Prostate gland (tissue), 2 donors: ENCODE measurements at regions not wholly inside any gene's neighbourhood (a gene's known extent, or its start where the extent isn't known, plus 50 kb on each side); places are given as distances from the start of the nearest gene placed in this dataset.

Experiments used
- DNase-seq: peaks from one replicate; pipeline ENCODE4 v3.0.0-alpha.2; 2019; ENCODE audit warnings: low spot score
- H3K27ac ChIP-seq, 2 donors: fragments of 200-600 bp; sonication (generic); 2 replicates each; pipeline ENCODE4 v1.5.1; 2017 to 2019
- H3K27me3 ChIP-seq: fragments of 200-600 bp; sonication (generic); replicated peaks from 2 replicates; pipeline ENCODE4 v1.5.1; 2019; ENCODE audit not compliant: insufficient read depth
- H3K36me3 ChIP-seq, 2 donors: fragments of 200-600 bp; sonication (generic); 1 replicate in 1 of 2; 2 replicates in 1 of 2; pipeline versions ENCODE4 v1.5.1 to v1.8.1; 2017 to 2019
- H3K4me1 ChIP-seq: fragments of 200-600 bp; sonication (generic); replicated peaks from 2 replicates; pipeline ENCODE4 v1.5.1; 2019
- H3K4me3 ChIP-seq, 2 donors: fragments of 200-600 bp; sonication (generic); 2 replicates each; pipeline ENCODE4 v1.5.1; 2017 to 2019
- H3K9me3 ChIP-seq: fragments of 200-600 bp; sonication (generic); 2 replicates; pipeline ENCODE4 v1.5.1; 2017
- CTCF ChIP-seq, 4 experiments: fragments of 200-600 bp in 2 of 4; fragments of 450-650 bp in 2 of 4; sonication (generic) in 2 of 4; IDR thresholded peaks; 1 replicate in 3 of 4; 2 replicates in 1 of 4; pipeline ENCODE4 v1.5.1; 2016 to 2019; ENCODE audit warnings: antibody characterized with exemption in 4 of 4, mild to moderate bottlenecking in 2 of 4, moderate library complexity in 2 of 4
- POLR2A ChIP-seq: fragments of 450-650 bp; IDR thresholded peaks from one replicate; pipeline ENCODE4 v1.6.1; 2016; ENCODE audit warnings: antibody characterized with exemption, mild to moderate bottlenecking
- POLR2AphosphoS5 ChIP-seq: sonication (generic); formaldehyde crosslinking; IDR thresholded peaks from one replicate; pipeline ENCODE4 v1.6.1; 2017; ENCODE audit warnings: antibody characterized with exemption
- WGBS: methylation state at CpG from one replicate; pipeline ENCODE4 v1.1.5; 2018; 5-methylcytosine and 5-hydroxymethylcytosine counted together
- intact Hi-C: fragments of 100-400 bp; cut with DNase I; formaldehyde crosslinking; loops from one replicate; pipeline ENCODE4 v1.14.2; 2022

GRCh38 chr6:102749210-102749971, 1355.9 kb downstream of the GRIK2 start:
- Histone ChIP-seq H3K4me3 (no peak overlapping the region), H3K4me1 (no peaks in the 10 kb centered on the region), H3K9me3 (no peaks in the 10 kb centered on the region), H3K27ac (no peak overlapping the region), H3K27me3 (no peaks in the 10 kb centered on the region), H3K36me3 (no peaks in the 10 kb centered on the region)
- intact Hi-C loops: no loop called here
- WGBS: 85% methylated on average over 2 of the region's 2 CpGs
- no peak for DNase-seq
- TF ChIP-seq CTCF (IDR thresholded peaks at IDR 0.05) (no peak), POLR2A (no peak), POLR2AphosphoS5 (no peak)

- DNase-seq: no peak
- H3K27ac ChIP-seq: no peak overlapping the region
- H3K27me3 ChIP-seq: no peaks in the 10 kb centered on the region
- no peak overlapping the region for H3K4me3 ChIP-seq
- TF ChIP-seq POLR2AphosphoS5 (no peak), CTCF (IDR thresholded peaks at IDR 0.05) (no peak), POLR2A (no peak)
- 66% methylated on average over 5 of the region's 5 CpGs for WGBS
- no peaks in the 10 kb centered on the region for H3K4me1 ChIP-seq
- no peaks in the 10 kb centered on the region for H3K9me3 ChIP-seq
- intact Hi-C loops: no loop called here
- H3K36me3 ChIP-seq: no peaks in the 10 kb centered on the region
Measured at GRCh38 chr6:102746941-102747340, 1353.4 kb downstream of the GRIK2 start.

GRCh38 chr6:102742754-102743356, 1349.3 kb downstream of the GRIK2 start:
- intact Hi-C loops: no loop called here
- H3K36me3 ChIP-seq: no peaks in the 10 kb centered on the region
- DNase-seq: no peak
- WGBS: 32% methylated on average over 7 of the region's 7 CpGs
- no peak overlapping the region for H3K27ac ChIP-seq
- no peaks in the 10 kb centered on the region for H3K9me3 ChIP-seq
- no peak overlapping the region for H3K4me3 ChIP-seq
- H3K27me3 ChIP-seq: no peaks in the 10 kb centered on the region
- H3K4me1 ChIP-seq: no peaks in the 10 kb centered on the region
- TF ChIP-seq POLR2AphosphoS5 (no peak), POLR2A (no peak), CTCF (IDR thresholded peaks at IDR 0.05) (no peak)

GRCh38 chr6:102742028-102742427, 1348.5 kb downstream of the GRIK2 start:
- no peaks in the 10 kb centered on the region for H3K27me3 ChIP-seq
- no peaks in the 10 kb centered on the region for H3K9me3 ChIP-seq
- no peak overlapping the region for H3K27ac ChIP-seq
- no peaks in the 10 kb centered on the region for H3K36me3 ChIP-seq
- 33% methylated on average over 4 of the region's 4 CpGs for WGBS
- DNase-seq: no peak
- TF ChIP-seq POLR2AphosphoS5 (peak; percentile 17), CTCF (IDR thresholded peaks at IDR 0.05) (no peak)
- H3K4me3 ChIP-seq: no peak overlapping the region
- intact Hi-C loops: no loop called here
- H3K4me1 ChIP-seq: no peaks in the 10 kb centered on the region

- Histone ChIP-seq H3K4me3 (no peak overlapping the region), H3K27ac (no peak overlapping the region), H3K36me3 (no peaks in the 10 kb centered on the region), H3K27me3 (no peaks in the 10 kb centered on the region), H3K4me1 (no peaks in the 10 kb centered on the region), H3K9me3 (no peaks in the 10 kb centered on the region)
- DNase-seq: no peak
- intact Hi-C loops: no loop called here
- WGBS: 67% methylated on average over 2 of the region's 2 CpGs
- TF ChIP-seq POLR2A (no peak), CTCF (IDR thresholded peaks at IDR 0.05) (no peak), POLR2AphosphoS5 (no peak)
Measured at GRCh38 chr6:102736941-102737368, 1343.4 kb downstream of the GRIK2 start.
